Neural progenitor cell (in vitro differentiated cells): ENCODE measurements at regions not wholly inside any gene's neighbourhood (a gene's known extent, or its start where the extent isn't known, plus 50 kb on each side); places are given as distances from the start of the nearest gene placed in this dataset.

ENCODE experiments used
- DNase-seq: peaks from one replicate; pipeline ENCODE4 v3.0.0-alpha.2; 2016; ENCODE audit warnings: low spot score
- H2AFZ ChIP-seq: fragments of 200-600 bp; sonication (generic); replicated peaks from 2 replicates; pipeline ENCODE4 v1.6.1; 2016; ENCODE audit warnings: antibody characterized with exemption
- H3F3A ChIP-seq: fragments of 200-600 bp; sonication (generic); 2 replicates; pipeline ENCODE4 v1.6.1; 2016; ENCODE audit warnings: antibody characterized with exemption, low read depth
- H3K27ac ChIP-seq: fragments of 200-600 bp; sonication (generic); 2 replicates; pipeline ENCODE4 v1.5.1; 2016; ENCODE audit warnings: mild to moderate bottlenecking
- H3K27me3 ChIP-seq: fragments of 200-600 bp; sonication (generic); 2 replicates; pipeline ENCODE4 v1.6.1; 2016; ENCODE audit warnings: mild to moderate bottlenecking, moderate library complexity
- H3K36me3 ChIP-seq: fragments of 200-600 bp; sonication (generic); 2 replicates; pipeline ENCODE4 v1.5.1; 2016
- H3K4me1 ChIP-seq: fragments of 200-600 bp; sonication (generic); 2 replicates; pipeline ENCODE4 v1.6.1; 2016; ENCODE audit warnings: mixed run types
- H3K4me2 ChIP-seq: fragments of 200-600 bp; sonication (generic); 2 replicates; pipeline ENCODE4 v1.6.1; 2016
- H3K4me3 ChIP-seq: fragments of 200-600 bp; sonication (generic); 2 replicates; pipeline ENCODE4 v1.5.1; 2016
- H3K79me2 ChIP-seq: fragments of 200-600 bp; sonication (generic); 2 replicates; pipeline ENCODE4 v1.6.1; 2016; ENCODE audit warnings: low read depth
- H3K9ac ChIP-seq: fragments of 200-600 bp; sonication (generic); 2 replicates; pipeline ENCODE4 v1.6.1; 2016
- H3K9me3 ChIP-seq: fragments of 200-600 bp; sonication (generic); 2 replicates; pipeline ENCODE4 v1.5.1; 2016; ENCODE audit warnings: low read depth
- H4K20me1 ChIP-seq: fragments of 200-600 bp; sonication (generic); 2 replicates; pipeline ENCODE4 v1.6.1; 2016; ENCODE audit warnings: low read depth
- H3K27ac Mint-ChIP-seq: 3 replicates; pipeline ENCODE4 v1.8.0; 2021; ENCODE audit warnings: mixed read lengths
- H3K27me3 Mint-ChIP-seq: 2 replicates; pipeline ENCODE4 v1.8.0; 2022; ENCODE audit warnings: low read depth, mild to moderate bottlenecking, inconsistent platforms, moderate library complexity, mixed read lengths; ENCODE audit not compliant: insufficient read depth
- H3K36me3 Mint-ChIP-seq: 3 replicates; pipeline ENCODE4 v1.8.0; 2021; ENCODE audit warnings: mixed read lengths
- H3K4me1 Mint-ChIP-seq: 3 replicates; pipeline ENCODE4 v1.8.0; 2021; ENCODE audit warnings: mixed read lengths
- H3K4me3 Mint-ChIP-seq: 3 replicates; pipeline ENCODE4 v1.8.0; 2021; ENCODE audit warnings: mild to moderate bottlenecking, moderate library complexity, mixed read lengths
- H3K9me3 Mint-ChIP-seq: 3 replicates; pipeline ENCODE4 v1.8.0; 2020; ENCODE audit warnings: mixed read lengths
- EZH2 ChIP-seq: fragments of 200-600 bp; sonication (generic); IDR thresholded peaks from 2 replicates; pipeline ENCODE4 v1.6.1; 2017; ENCODE audit warnings: antibody characterized with exemption, mild to moderate bottlenecking, moderate library complexity
- EZH2phosphoT487 ChIP-seq: fragments of 200-600 bp; sonication (generic); IDR thresholded peaks from 2 replicates; pipeline ENCODE4 v1.6.1; 2017; ENCODE audit warnings: antibody characterized with exemption
- TF ChIP-seq, protein P1 (sequence below): fragments of 200-600 bp; sonication (generic); IDR thresholded peaks from 2 replicates; pipeline ENCODE4 v1.5.1; 2017; ENCODE audit warnings: antibody characterized with exemption, mild to moderate bottlenecking

DNA sequence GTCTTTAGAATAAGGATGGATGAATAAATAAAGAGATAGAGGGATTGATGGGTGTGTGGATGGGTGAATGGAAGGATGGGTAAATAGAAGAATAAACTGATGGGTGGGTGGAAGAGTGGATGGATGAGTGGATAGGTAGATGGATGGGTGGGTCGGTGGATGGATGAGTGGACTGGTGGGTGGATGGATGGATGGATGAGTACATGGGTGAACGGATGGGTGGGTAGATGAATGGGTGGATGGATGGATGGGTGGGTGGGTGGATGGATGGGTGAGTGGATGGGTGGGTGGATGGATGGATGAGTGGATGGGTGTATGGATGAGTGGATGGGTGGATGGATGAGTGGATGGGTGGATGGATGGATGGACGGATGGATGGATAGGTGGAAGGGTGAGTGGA lies 65.7 kb upstream of the FOXC1 start:
- Mint-ChIP-seq H3K4me3 (no peak overlapping the region), H3K9me3 (peaks cover 4% of the 10 kb centered on the region), H3K27me3 (peaks cover 7% of the 10 kb centered on the region), H3K4me1 (no peaks in the 10 kb centered on the region), H3K27ac (no peak overlapping the region), H3K36me3 (no peaks in the 10 kb centered on the region)
- H3K4me3 ChIP-seq = no peak overlapping the region
- H3K27ac ChIP-seq = no peak overlapping the region
- no peak for DNase-seq
- no peaks in the 10 kb centered on the region for H3F3A ChIP-seq
- H3K9ac ChIP-seq = no peak overlapping the region
- no peak for TF ChIP-seq EZH2
- no peak for TF ChIP-seq EZH2phosphoT487
- TF ChIP-seq, protein P1, sequence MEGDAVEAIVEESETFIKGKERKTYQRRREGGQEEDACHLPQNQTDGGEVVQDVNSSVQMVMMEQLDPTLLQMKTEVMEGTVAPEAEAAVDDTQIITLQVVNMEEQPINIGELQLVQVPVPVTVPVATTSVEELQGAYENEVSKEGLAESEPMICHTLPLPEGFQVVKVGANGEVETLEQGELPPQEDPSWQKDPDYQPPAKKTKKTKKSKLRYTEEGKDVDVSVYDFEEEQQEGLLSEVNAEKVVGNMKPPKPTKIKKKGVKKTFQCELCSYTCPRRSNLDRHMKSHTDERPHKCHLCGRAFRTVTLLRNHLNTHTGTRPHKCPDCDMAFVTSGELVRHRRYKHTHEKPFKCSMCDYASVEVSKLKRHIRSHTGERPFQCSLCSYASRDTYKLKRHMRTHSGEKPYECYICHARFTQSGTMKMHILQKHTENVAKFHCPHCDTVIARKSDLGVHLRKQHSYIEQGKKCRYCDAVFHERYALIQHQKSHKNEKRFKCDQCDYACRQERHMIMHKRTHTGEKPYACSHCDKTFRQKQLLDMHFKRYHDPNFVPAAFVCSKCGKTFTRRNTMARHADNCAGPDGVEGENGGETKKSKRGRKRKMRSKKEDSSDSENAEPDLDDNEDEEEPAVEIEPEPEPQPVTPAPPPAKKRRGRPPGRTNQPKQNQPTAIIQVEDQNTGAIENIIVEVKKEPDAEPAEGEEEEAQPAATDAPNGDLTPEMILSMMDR = no peak
- H3K4me2 ChIP-seq = no peak overlapping the region
- H2AFZ ChIP-seq = no peak overlapping the region
- H3K4me1 ChIP-seq = no peaks in the 10 kb centered on the region
- H4K20me1 ChIP-seq = no peaks in the 10 kb centered on the region
- H3K9me3 ChIP-seq = no peaks in the 10 kb centered on the region
- H3K27me3 ChIP-seq = no peaks in the 10 kb centered on the region
- no peaks in the 10 kb centered on the region for H3K79me2 ChIP-seq
- H3K36me3 ChIP-seq = no peaks in the 10 kb centered on the region

GRCh38 chr6:1544603-1545002 lies 65.1 kb upstream of the FOXC1 start:
- H3K36me3 ChIP-seq = no peaks in the 10 kb centered on the region
- H3K4me2 ChIP-seq = no peak overlapping the region
- Mint-ChIP-seq H3K4me3 (no peak overlapping the region), H3K27ac (no peak overlapping the region), H3K4me1 (no peaks in the 10 kb centered on the region), H3K36me3 (no peaks in the 10 kb centered on the region), H3K9me3 (peaks cover 4% of the 10 kb centered on the region), H3K27me3 (peaks cover 7% of the 10 kb centered on the region)
- H3K27ac ChIP-seq = no peak overlapping the region
- no peaks in the 10 kb centered on the region for H3K4me1 ChIP-seq
- H3K4me3 ChIP-seq = no peak overlapping the region
- no peaks in the 10 kb centered on the region for H3K27me3 ChIP-seq
- TF ChIP-seq, protein P1 = no peak
- TF ChIP-seq EZH2phosphoT487 = no peak
- no peak for TF ChIP-seq EZH2
- H4K20me1 ChIP-seq = no peaks in the 10 kb centered on the region
- H3K79me2 ChIP-seq = no peaks in the 10 kb centered on the region
- no peaks in the 10 kb centered on the region for H3F3A ChIP-seq
- H2AFZ ChIP-seq = no peak overlapping the region
- DNase-seq = no peak
- no peaks in the 10 kb centered on the region for H3K9me3 ChIP-seq
- H3K9ac ChIP-seq = no peak overlapping the region

- Histone ChIP-seq H3K4me1 (no peaks in the 10 kb centered on the region), H3K9me3 (no peaks in the 10 kb centered on the region), H3K4me2 (no peak overlapping the region), H3K36me3 (no peaks in the 10 kb centered on the region), H3K4me3 (no peak overlapping the region), H3K9ac (no peak overlapping the region), H3K27me3 (no peaks in the 10 kb centered on the region), H3F3A (no peaks in the 10 kb centered on the region), H3K27ac (no peak overlapping the region), H2AFZ (no peak overlapping the region), H3K79me2 (no peaks in the 10 kb centered on the region), H4K20me1 (no peaks in the 10 kb centered on the region)
- Mint-ChIP-seq H3K4me1 (no peaks in the 10 kb centered on the region), H3K27me3 (peaks cover 7% of the 10 kb centered on the region), H3K27ac (peak overlapping the region; percentile 63), H3K36me3 (no peaks in the 10 kb centered on the region), H3K4me3 (no peak overlapping the region), H3K9me3 (peaks cover 4% of the 10 kb centered on the region)
- DNase-seq = no peak
- no peak for TF ChIP-seq EZH2
- no peak for TF ChIP-seq EZH2phosphoT487
- TF ChIP-seq, protein P1 = no peak
Observed at GRCh38 chr6:1545654-1546053, 64.1 kb upstream of the FOXC1 start.

DNA sequence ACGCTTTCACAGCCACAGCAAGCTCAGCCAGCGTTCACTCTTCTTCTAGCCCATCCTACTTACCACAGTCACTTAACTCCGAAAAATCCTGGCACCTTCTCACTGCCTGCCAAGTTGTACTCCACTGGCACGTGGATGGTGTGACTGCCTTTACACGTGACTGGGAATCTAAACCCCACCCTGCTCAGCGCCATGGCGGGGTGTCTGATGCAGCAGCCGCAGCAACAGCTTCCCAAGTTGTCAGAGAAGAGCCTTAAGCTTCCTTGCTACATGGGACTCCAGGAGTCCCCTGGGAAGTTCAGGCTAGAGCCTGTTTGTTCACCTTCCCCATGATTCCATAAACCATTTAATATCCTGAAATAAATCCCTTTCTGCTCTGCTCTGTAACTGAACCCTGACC lies 61.9 kb upstream of the FOXC1 start:
- Histone ChIP-seq H2AFZ (no peak overlapping the region), H4K20me1 (no peaks in the 10 kb centered on the region)

More for the DNA sequence above, 61.9 kb upstream of the FOXC1 start:
- Histone ChIP-seq H3K4me1 (no peaks in the 10 kb centered on the region), H3K9ac (no peak overlapping the region), H3F3A (no peaks in the 10 kb centered on the region), H3K36me3 (no peaks in the 10 kb centered on the region), H3K4me2 (no peak overlapping the region), H3K9me3 (no peaks in the 10 kb centered on the region), H3K27ac (no peak overlapping the region), H3K79me2 (no peaks in the 10 kb centered on the region), H3K27me3 (no peaks in the 10 kb centered on the region), H3K4me3 (no peak overlapping the region)
- no peak overlapping the region for H3K4me3 Mint-ChIP-seq
- no peak for DNase-seq
- no peaks in the 10 kb centered on the region for H3K4me1 Mint-ChIP-seq
- H3K27me3 Mint-ChIP-seq = peaks cover 3% of the 10 kb centered on the region
- no peaks in the 10 kb centered on the region for H3K36me3 Mint-ChIP-seq
- peaks cover 4% of the 10 kb centered on the region for H3K9me3 Mint-ChIP-seq
- H3K27ac Mint-ChIP-seq = no peak overlapping the region
- TF ChIP-seq EZH2phosphoT487 (no peak), EZH2 (no peak)
- TF ChIP-seq, protein P1 = no peak
